SK-N-MC (cell line): ENCODE measurements at regions not wholly inside any gene's neighbourhood (a gene's known extent, or its start where the extent isn't known, plus 50 kb on each side); places are given as distances from the start of the nearest gene placed in this dataset.

ENCODE experiments used
- DNase-seq: peaks from one replicate; pipeline ENCODE4 v3.0.0-alpha.2; 2011; ENCODE audit warnings: low read depth, low spot score
- H3K27ac ChIP-seq: fragments of 200-600 bp; sonication (generic); 2 replicates; pipeline ENCODE4 v1.5.1; 2016; ENCODE audit warnings: mixed run types
- H3K36me3 ChIP-seq: fragments of 200-600 bp; sonication (generic); 2 replicates; pipeline ENCODE4 v1.6.1; 2017; ENCODE audit warnings: antibody characterized with exemption, low read length, mixed read lengths; ENCODE audit not compliant: insufficient read depth
- H3K4me3 ChIP-seq: fragments of 200-600 bp; sonication (generic); 2 replicates; pipeline ENCODE4 v1.5.1; 2016
- H3K9ac ChIP-seq: fragments of 200-600 bp; sonication (generic); 2 replicates; pipeline ENCODE4 v1.8.0; 2017; ENCODE audit warnings: mixed run types, mixed read lengths; ENCODE audit not compliant: insufficient read length
- H3K9me3 ChIP-seq: fragments of 200-600 bp; sonication (generic); 2 replicates; pipeline ENCODE4 v1.6.1; 2017; ENCODE audit warnings: low read depth, mild to moderate bottlenecking, antibody characterized with exemption, low read length, moderate library complexity, mixed read lengths
- EZH2 ChIP-seq: fragments of 200-600 bp; sonication (generic); IDR thresholded peaks from one replicate; pipeline ENCODE4 v1.6.1; 2017; ENCODE audit warnings: antibody characterized with exemption
- FOXP2 ChIP-seq: optimal IDR thresholded peaks from 2 replicates; pipeline ENCODE3; 2011; ENCODE audit warnings: mild to moderate bottlenecking, moderate library complexity; ENCODE audit not compliant: insufficient read depth; ENCODE audit errors: extremely low read length, control extremely low read depth
- POLR2AphosphoS5 ChIP-seq: IDR thresholded peaks from 2 replicates; pipeline ENCODE4 v1.6.1; 2012; ENCODE audit warnings: mild to moderate bottlenecking, low read depth, low read length, borderline replicate concordance

GRCh38 chr5:54644226-54644625 lies 126.7 kb downstream of the SNX18 start:
- Histone ChIP-seq H3K36me3 (no peaks in the 10 kb centered on the region), H3K4me3 (no peak overlapping the region), H3K9ac (no peak overlapping the region), H3K9me3 (no peaks in the 10 kb centered on the region), H3K27ac (no peak overlapping the region)
- DNase-seq = no peak
- TF ChIP-seq FOXP2 = no peak
- TF ChIP-seq EZH2 = no peak
- no peak for TF ChIP-seq POLR2AphosphoS5

GRCh38 chr5:54643685-54644106 lies 126.1 kb downstream of the SNX18 start:
- Histone ChIP-seq H3K27ac (no peak overlapping the region), H3K9me3 (no peaks in the 10 kb centered on the region), H3K36me3 (no peaks in the 10 kb centered on the region), H3K4me3 (no peak overlapping the region), H3K9ac (no peak overlapping the region)
- TF ChIP-seq POLR2AphosphoS5 (no peak), FOXP2 (peak; percentile 9)
- DNase-seq = no peak

- Histone ChIP-seq H3K36me3 (no peaks in the 10 kb centered on the region), H3K9ac (no peak overlapping the region), H3K9me3 (no peaks in the 10 kb centered on the region), H3K27ac (no peak overlapping the region), H3K4me3 (no peak overlapping the region)
- no peak for DNase-seq
- no peak for TF ChIP-seq FOXP2
- TF ChIP-seq EZH2 = no peak
- TF ChIP-seq POLR2AphosphoS5 = no peak
Observed at GRCh38 chr5:54639621-54640020, 122.1 kb downstream of the SNX18 start.

GRCh38 chr5:54638106-54638505 lies 120.5 kb downstream of the SNX18 start:
- TF ChIP-seq FOXP2 (no peak), EZH2 (no peak), POLR2AphosphoS5 (no peak)

GRCh38 chr5:54637654-54638053 lies 120.1 kb downstream of the SNX18 start:
- TF ChIP-seq EZH2 (no peak), FOXP2 (no peak), POLR2AphosphoS5 (no peak)
- no peak for DNase-seq
- Histone ChIP-seq H3K9ac (no peak overlapping the region), H3K9me3 (no peaks in the 10 kb centered on the region), H3K36me3 (no peaks in the 10 kb centered on the region), H3K27ac (no peak overlapping the region), H3K4me3 (no peak overlapping the region)

More at GRCh38 chr5:54638106-54638505, 120.5 kb downstream of the SNX18 start:
- Histone ChIP-seq H3K36me3 (no peaks in the 10 kb centered on the region), H3K9me3 (no peaks in the 10 kb centered on the region), H3K27ac (no peak overlapping the region), H3K9ac (no peak overlapping the region), H3K4me3 (no peak overlapping the region)
- DNase-seq = no peak

GRCh38 chr5:54634089-54634488 lies 116.5 kb downstream of the SNX18 start:
- Histone ChIP-seq H3K4me3 (no peak overlapping the region), H3K9ac (no peak overlapping the region), H3K36me3 (no peaks in the 10 kb centered on the region), H3K9me3 (no peaks in the 10 kb centered on the region), H3K27ac (no peak overlapping the region)
- TF ChIP-seq EZH2 (no peak), FOXP2 (no peak), POLR2AphosphoS5 (no peak)
- DNase-seq = no peak

- no peaks in the 10 kb centered on the region for H3K36me3 ChIP-seq
- DNase-seq = no peak
- no peaks in the 10 kb centered on the region for H3K9me3 ChIP-seq
- TF ChIP-seq EZH2 (no peak), FOXP2 (no peak), POLR2AphosphoS5 (no peak)
- no peak overlapping the region for H3K9ac ChIP-seq
- no peak overlapping the region for H3K27ac ChIP-seq
- no peak overlapping the region for H3K4me3 ChIP-seq
Observed at GRCh38 chr5:54632131-54632701, 114.7 kb downstream of the SNX18 start.

GRCh38 chr5:54630738-54631359 lies 113.3 kb downstream of the SNX18 start:
- H3K4me3 ChIP-seq = no peak overlapping the region
- H3K9ac ChIP-seq = no peak overlapping the region
- no peaks in the 10 kb centered on the region for H3K9me3 ChIP-seq
- TF ChIP-seq POLR2AphosphoS5 (no peak), FOXP2 (no peak), EZH2 (no peak)
- DNase-seq = no peak
- no peaks in the 10 kb centered on the region for H3K36me3 ChIP-seq
- H3K27ac ChIP-seq = no peak overlapping the region

- H3K36me3 ChIP-seq = no peaks in the 10 kb centered on the region
- H3K9me3 ChIP-seq = no peaks in the 10 kb centered on the region
- H3K4me3 ChIP-seq = no peak overlapping the region
- no peak overlapping the region for H3K27ac ChIP-seq
- DNase-seq = no peak
- no peak for TF ChIP-seq EZH2
- no peak for TF ChIP-seq POLR2AphosphoS5
- H3K9ac ChIP-seq = no peak overlapping the region
Observed at GRCh38 chr5:54629115-54629514, 111.6 kb downstream of the SNX18 start.
